Adrenal gland (tissue), 9 donors: ENCODE measurements at regions not wholly inside any gene's neighbourhood (a gene's known extent, or its start where the extent isn't known, plus 50 kb on each side); places are given as distances from the start of the nearest gene placed in this dataset.

Experiments
- DNase-seq, 7 donors: peaks; one replicate each; pipeline ENCODE4 v3.0.0-alpha.2; 2019 to 2020
- H3K27ac ChIP-seq, 5 donors: fragments of 200-600 bp; sonication (generic) in 4 of 5; 1 replicate in 3 of 5; 2 replicates in 2 of 5; pipeline versions ENCODE4 v1.5.1 to v1.8.0; 2016 to 2020; ENCODE audit warnings: mild to moderate bottlenecking in 1 of 5
- H3K27me3 ChIP-seq: fragments of 200-600 bp; 2 replicates; pipeline ENCODE4 v1.8.0; 2021
- H3K36me3 ChIP-seq, 2 donors: fragments of 200-600 bp; replicated peaks in 1 of 2; 1 replicate in 1 of 2; 2 replicates in 1 of 2; pipeline versions ENCODE4 v1.5.1 to v1.8.0; 2018 to 2022
- H3K4me1 ChIP-seq, 2 donors: fragments of 200-600 bp; replicated peaks in 1 of 2; 1 replicate in 1 of 2; 2 replicates in 1 of 2; pipeline versions ENCODE4 v1.5.1 to v1.8.0; 2018 to 2021
- H3K4me3 ChIP-seq, 4 donors: fragments of 200-600 bp; sonication (generic) in 3 of 4; one replicate each; pipeline ENCODE4 v1.5.1; 2016 to 2018
- H3K9me3 ChIP-seq, 3 donors: fragments of 200-600 bp; sonication (generic) in 1 of 3; replicated peaks in 1 of 3; 1 replicate in 2 of 3; 2 replicates in 1 of 3; pipeline versions ENCODE4 v1.5.1 to v1.8.0; 2016 to 2021
- CTCF ChIP-seq, 6 experiments: fragments of 450-650 bp in 4 of 6; fragments of 200-600 bp in 2 of 6; sonication (generic) in 1 of 6; IDR thresholded peaks; 1 replicate in 5 of 6; 2 replicates in 1 of 6; pipeline versions ENCODE4 v1.5.1 to v1.8.0; 2016 to 2021; ENCODE audit warnings: antibody characterized with exemption in 6 of 6, mild to moderate bottlenecking in 2 of 6, moderate library complexity in 1 of 6
- POLR2A ChIP-seq, 2 donors: fragments of 450-650 bp; IDR thresholded peaks; one replicate each; pipeline ENCODE4 v1.6.1; 2017; ENCODE audit warnings: antibody characterized with exemption in 2 of 2, mild to moderate bottlenecking in 2 of 2, moderate library complexity in 1 of 2
- WGBS, 4 donors: extraction: QIAGEN DNeasy Blood & Tissue Kit in 2 of 4; methylation state at CpG; one replicate each; pipeline versions ENCODE4 v1.1.5 to v1.1.7; 2013 to 2017; 5-methylcytosine and 5-hydroxymethylcytosine counted together
- intact Hi-C, 2 donors: fragments of 100-400 bp; cut with DNase I; formaldehyde crosslinking; loops; one replicate each; pipeline versions ENCODE4 v1.14.1 to v1.15.0; 2022 to 2023
- donor health status: healthy with polysubstance abuse.
- donor health status: Bipolar disorder and iron deficiency.
- donor health status: DM: yes; HTN: yes; CAD: no.
- donor health status: DM: no; HTN: no; CAD: no.
- donor health status: DM: no; HTN: no; CAD: no.

- Histone ChIP-seq H3K4me1 (peaks cover 10 to 19% of the 10 kb centered on the region in 2 donors), H3K36me3 (no peaks in the 10 kb centered on the region), H3K9me3 (no peaks in the 10 kb centered on the region), H3K4me3 (no peak overlapping the region), H3K27me3 (no peaks in the 10 kb centered on the region), H3K27ac (no peak overlapping the region)
- intact Hi-C loops: no loop called here
- TF ChIP-seq CTCF (IDR thresholded peaks at IDR 0.05): no peak
- no peak for TF ChIP-seq POLR2A (IDR thresholded peaks at IDR 0.05)
- DNase-seq: no peak
- 95 to 97% (median 96%) methylated on average over 3 of the region's 3 CpGs for WGBS, 4 donors
Measured at GRCh38 chr5:57700072-57700471, 217.5 kb upstream of the ACTBL2 start.

GRCh38 chr5:57698802-57699201 lies 216.2 kb upstream of the ACTBL2 start:
- Histone ChIP-seq H3K4me1 (peaks cover 10 to 30% of the 10 kb centered on the region in 2 donors), H3K27ac (no peak overlapping the region), H3K36me3 (no peaks in the 10 kb centered on the region), H3K27me3 (no peaks in the 10 kb centered on the region), H3K9me3 (no peaks in the 10 kb centered on the region), H3K4me3 (no peak overlapping the region)
- DNase-seq: no peak
- intact Hi-C loops: no loop called here
- TF ChIP-seq CTCF (IDR thresholded peaks at IDR 0.05) (no peak), POLR2A (IDR thresholded peaks at IDR 0.05) (no peak)

GRCh38 chr5:57698086-57698485 lies 215.5 kb upstream of the ACTBL2 start:
- Histone ChIP-seq H3K36me3 (no peaks in the 10 kb centered on the region), H3K27ac (peak overlapping the region in 1 of 5 donors; percentile 57), H3K4me3 (no peak overlapping the region), H3K27me3 (no peaks in the 10 kb centered on the region), H3K9me3 (no peaks in the 10 kb centered on the region), H3K4me1 (peaks cover 10 to 37% of the 10 kb centered on the region in 2 donors)
- 87 to 94% (median 90%) methylated on average over 2 of the region's 2 CpGs for WGBS, 4 donors
- TF ChIP-seq CTCF (IDR thresholded peaks at IDR 0.05) (no peak), POLR2A (IDR thresholded peaks at IDR 0.05) (no peak)
- no peak for DNase-seq
- intact Hi-C loops: no loop called here

GRCh38 chr5:57696825-57697570 lies 214.4 kb upstream of the ACTBL2 start:
- Histone ChIP-seq H3K27ac (peak overlapping the region in 2 of 5 donors; percentile 24 to 57), H3K9me3 (no peaks in the 10 kb centered on the region), H3K4me1 (peaks cover 15 to 43% of the 10 kb centered on the region in 2 donors), H3K36me3 (no peaks in the 10 kb centered on the region), H3K4me3 (no peak overlapping the region), H3K27me3 (no peaks in the 10 kb centered on the region)
- no peak for TF ChIP-seq POLR2A (IDR thresholded peaks at IDR 0.05)
- TF ChIP-seq CTCF (IDR thresholded peaks at IDR 0.05): no peak
- DNase-seq: peak in 2 of 7 donors; percentile 6 to 19
- intact Hi-C loops: no loop called here
- WGBS, 4 donors: 49 to 56% (median 51%) methylated on average over 4 of the region's 4 CpGs
